B cell (primary cell): ENCODE measurements at regions not wholly inside any gene's neighbourhood (a gene's known extent, or its start where the extent isn't known, plus 50 kb on each side); places are given as distances from the start of the nearest gene placed in this dataset.

ENCODE experiments used
- ATAC-seq: fragments of 200-7000 bp; cut with Tn5 transposase; one replicate; pipeline ENCODE4 v1.10.0; 2021; ENCODE audit warnings: low read depth, mild to moderate bottlenecking, moderate number of reproducible peaks, moderate library complexity
- CTCF ChIA-PET: fragments of 350-600 bp; sonication (Branson Sonifier 250); formaldehyde crosslinking; loops from one replicate; lab custom pipeline; 2021; ENCODE audit warnings: antibody characterized with exemption, inconsistent platforms; lab: Charles Lee
- POLR2A ChIA-PET: fragments of 350-600 bp; sonication (Branson Sonifier 250); formaldehyde crosslinking; loops from one replicate; lab custom pipeline; 2021; ENCODE audit warnings: antibody characterized with exemption; lab: Charles Lee
- DNase-seq: peaks from one replicate; pipeline ENCODE4 v3.0.0; 2013
- H2AFZ ChIP-seq: 2 replicates; pipeline ENCODE4 v1.6.1; 2012; ENCODE audit warnings: mild to moderate bottlenecking, low read depth, low read length; ENCODE audit not compliant: insufficient read depth, poor library complexity, severe bottlenecking
- H3K27ac ChIP-seq, 2 donors: 1 replicate in 1 of 2; 2 replicates in 1 of 2; pipeline ENCODE4 v1.5.1; 2012 to 2013; ENCODE audit warnings: low read length in 2 of 2, mild to moderate bottlenecking in 2 of 2, moderate library complexity in 1 of 2
- H3K27me3 ChIP-seq, 4 experiments: fragments of 200-600 bp in 1 of 4; sonication (generic) in 1 of 4; replicated peaks in 1 of 4; 1 replicate in 2 of 4; 2 replicates in 2 of 4; pipeline versions ENCODE4 v1.6.1 to v1.7.0; 2013 to 2016; ENCODE audit warnings: low read length in 3 of 4, mild to moderate bottlenecking in 2 of 4, mixed read lengths in 1 of 4, moderate library complexity in 1 of 4; ENCODE audit not compliant: insufficient read depth in 4 of 4, control insufficient read depth in 3 of 4; ENCODE audit errors: control extremely low read depth in 1 of 4
- H3K36me3 ChIP-seq, 2 experiments: replicated peaks in 1 of 2; 1 replicate in 1 of 2; 2 replicates in 1 of 2; pipeline versions ENCODE4 v1.6.1 to v1.7.1; 2013; ENCODE audit warnings: low read length in 1 of 2; ENCODE audit not compliant: insufficient read depth in 2 of 2, control insufficient read depth in 1 of 2; ENCODE audit errors: control extremely low read depth in 1 of 2, extremely low read depth in 1 of 2
- H3K4me1 ChIP-seq, 2 donors: fragments of 200-600 bp in 1 of 2; sonication (generic) in 1 of 2; 1 replicate in 1 of 2; 2 replicates in 1 of 2; pipeline versions ENCODE4 v1.5.1 to v1.6.1; 2013 to 2017; ENCODE audit warnings: low read length in 2 of 2; ENCODE audit not compliant: control insufficient read depth in 2 of 2, insufficient read depth in 2 of 2
- H3K4me2 ChIP-seq: replicated peaks from 2 replicates; pipeline ENCODE3; 2012; ENCODE audit warnings: mild to moderate bottlenecking, low read depth, low read length; ENCODE audit not compliant: poor library complexity, severe bottlenecking
- H3K4me3 ChIP-seq, 5 experiments: fragments of 200-600 bp in 1 of 5; sonication (generic) in 1 of 5; 1 replicate in 3 of 5; 2 replicates in 2 of 5; pipeline versions ENCODE4 v1.5.1 to v1.7.0; 2011 to 2016; ENCODE audit warnings: low read length in 4 of 5, mild to moderate bottlenecking in 4 of 5, low read depth in 2 of 5, control low read depth in 1 of 5, moderate library complexity in 1 of 5; ENCODE audit not compliant: insufficient read depth in 1 of 5; ENCODE audit errors: control extremely low read depth in 1 of 5, extremely low read depth in 1 of 5
- H3K79me2 ChIP-seq: fragments of 200-600 bp; sonication (generic); one replicate; pipeline ENCODE4 v1.6.0; 2016; ENCODE audit warnings: low read length; ENCODE audit not compliant: control insufficient read depth, insufficient read depth
- H3K9ac ChIP-seq: fragments of 200-600 bp; sonication (generic); 2 replicates; pipeline ENCODE4 v1.6.1; 2017; ENCODE audit warnings: mild to moderate bottlenecking, low read length, moderate library complexity
- H3K9me3 ChIP-seq, 3 donors: one replicate each; pipeline versions ENCODE4 v1.6.1 to v1.7.1; 2013; ENCODE audit warnings: low read length in 2 of 3; ENCODE audit not compliant: control insufficient read depth in 2 of 3, insufficient read depth in 1 of 3; ENCODE audit errors: control extremely low read depth in 1 of 3
- H4K20me1 ChIP-seq: 2 replicates; pipeline ENCODE4 v1.6.0; 2012; ENCODE audit warnings: mild to moderate bottlenecking, low read length; ENCODE audit not compliant: insufficient read depth, control insufficient read depth, poor library complexity, severe bottlenecking
- H3K27ac Mint-ChIP-seq: one replicate; pipeline ENCODE4 v1.8.0; 2021; ENCODE audit warnings: mixed read lengths
- H3K27me3 Mint-ChIP-seq: one replicate; pipeline ENCODE4 v1.8.0; 2021; ENCODE audit warnings: mixed read lengths
- H3K4me1 Mint-ChIP-seq: one replicate; pipeline ENCODE4 v1.8.0; 2021; ENCODE audit warnings: mixed read lengths
- H3K4me3 Mint-ChIP-seq: one replicate; pipeline ENCODE4 v1.8.0; 2021; ENCODE audit warnings: mixed read lengths
- H3K9me3 Mint-ChIP-seq: one replicate; pipeline ENCODE4 v1.8.0; 2022; ENCODE audit warnings: mixed read lengths; ENCODE audit not compliant: insufficient read depth
- CTCF ChIP-seq: fragments of 200-600 bp; IDR thresholded peaks from one replicate; pipeline ENCODE4 v1.8.0; 2022; ENCODE audit warnings: antibody characterized with exemption, mild to moderate bottlenecking
- EZH2 ChIP-seq: IDR thresholded peaks from 2 replicates; pipeline ENCODE4 v1.6.1; 2012; ENCODE audit warnings: borderline replicate concordance, low read depth, mild to moderate bottlenecking, moderate library complexity, low read length; ENCODE audit not compliant: insufficient read depth, poor library complexity, severe bottlenecking
- WGBS: methylation state at CpG from one replicate; pipeline ENCODE4 v1.1.5; 2013; ENCODE audit warnings: missing lambda C conversion rate; ENCODE audit not compliant: insufficient coverage; 5-methylcytosine and 5-hydroxymethylcytosine counted together
- intact Hi-C: fragments of 100-400 bp; cut with micrococcal nuclease; formaldehyde crosslinking; loops from one replicate; pipeline ENCODE4 v1.10.0; 2022

- H3K4me3 ChIP-seq = no peak overlapping the region
Observed at GRCh38 chr1:208652296-208653160, 408.3 kb upstream of the PLXNA2 start.

More at GRCh38 chr1:208652296-208653160, 408.3 kb upstream of the PLXNA2 start:
- Mint-ChIP-seq H3K4me1 (no peaks in the 10 kb centered on the region), H3K27ac (no peak overlapping the region), H3K27me3 (peaks cover 31% of the 10 kb centered on the region), H3K9me3 (no peaks in the 10 kb centered on the region), H3K4me3 (no peak overlapping the region)
- H3K9me3 ChIP-seq = no peaks in the 10 kb centered on the region
- H3K4me1 ChIP-seq = no peaks in the 10 kb centered on the region
- CTCF ChIA-PET = interaction anchor here (0.7 to 2.2 kb wide), 10 partner anchors 9 to 596 kb away, joined by 3 to 8 read pairs (median 4); no protein-coding TSS in a partner anchor
- H3K27ac ChIP-seq = no peak overlapping the region
- H3K9ac ChIP-seq = no peak overlapping the region
- H2AFZ ChIP-seq = no peak overlapping the region
- WGBS = 20% methylated on average over 1 of the region's 8 CpGs
- H4K20me1 ChIP-seq = no peaks in the 10 kb centered on the region
- peaks cover 0 to 13% (median 5%) of the 10 kb centered on the region in 4 experiments for H3K27me3 ChIP-seq
- no peaks in the 10 kb centered on the region for H3K79me2 ChIP-seq
- no peak overlapping the region for H3K4me2 ChIP-seq
- intact Hi-C loops = no loop called here
- POLR2A ChIA-PET = no interaction called here
- no peaks in the 10 kb centered on the region for H3K36me3 ChIP-seq
- no peak for TF ChIP-seq EZH2
- TF ChIP-seq CTCF = peak; percentile 88
- DNase-seq (peak; percentile 39), ATAC-seq (peak; percentile 41)
